ENCODE measurements at regions not wholly inside any gene's neighbourhood (a gene's known extent, or its start where the extent isn't known, plus 50 kb on each side); places are given as distances from the start of the nearest gene placed in this dataset.

GRCh38 chr9:95816716-95817115 lies 58.8 kb upstream of the ERCC6L2 start:
- no peak overlapping the region for H3K27ac ChIP-seq (ENCODE audit: extremely low read length, insufficient read depth, low read length)
- intact Hi-C loops (cut with micrococcal nuclease; ENCODE audit: unreplicated experiment) = no loop called here
- H3K79me2 ChIP-seq (ENCODE audit: insufficient read depth, low read length) = no peaks in the 10 kb centered on the region
- H3K4me1 ChIP-seq (ENCODE audit: insufficient read depth, low read length) = no peaks in the 10 kb centered on the region
- ChIA-PET CTCF (ENCODE audit: low intra/inter-chr PET ratio, low total read pairs) (no interaction called here), POLR2A (no interaction called here)
- H4K20me1 ChIP-seq (ENCODE audit: insufficient read depth, low read length) = no peaks in the 10 kb centered on the region
- no peak for FAIRE-seq
- in situ Hi-C loops (cut with HindIII; ENCODE audit: extremely low pct_ligation_motif_present, low pct_unique_long_range_greater_than_20kb) = no loop called here
- H2AFZ ChIP-seq (ENCODE audit: low read length) = no peak overlapping the region
- no peak overlapping the region for H3K9ac ChIP-seq (ENCODE audit: insufficient read depth, low read depth, low read length)
- WGBS (ENCODE audit: low lambda C conversion rate) = 26% methylated on average over 5 of the region's 5 CpGs
- H3K27me3 ChIP-seq (ENCODE audit: control insufficient read depth in 1 of 2, insufficient read depth in 2 of 2, low read length in 2 of 2) = peaks cover 0 to 5% of the 10 kb centered on the region in 2 experiments; a peak in 2 of 5 replicates
- no peak overlapping the region for H3K4me2 ChIP-seq (ENCODE audit: low read depth, low read length)
- H3K4me3 ChIP-seq (replicated peaks in 1 of 3; ENCODE audit: insufficient read depth in 1 of 3, low read depth in 2 of 3, low read length in 3 of 3) = no peak overlapping the region
- no peaks in the 10 kb centered on the region for H3K36me3 ChIP-seq (replicated peaks in 1 of 2; ENCODE audit: control insufficient read depth in 1 of 2, insufficient read depth in 2 of 2, low read length in 2 of 2)
- H3K9me3 ChIP-seq (ENCODE audit: low read length) = no peaks in the 10 kb centered on the region
- no peak for DNase-seq (ENCODE audit: low spot score)
- no peak for ATAC-seq
- no TSS peak for BruUV-seq (replicated peaks)
- TF ChIP-seq ZNF124 (CRISPR knock-in tag; IDR thresholded peaks at IDR 0.05) (no peak), EZH2 (conservative IDR thresholded peaks at IDR 0.05; ENCODE audit: low read depth, low read length) (no peak), MNT (IDR thresholded peaks at IDR 0.05) (no peak), ZNF687 (CRISPR knock-in tag; IDR thresholded peaks at IDR 0.05) (no peak), IKZF5 (CRISPR knock-in tag; IDR thresholded peaks at IDR 0.05) (no peak), ZNF101 (CRISPR knock-in tag; IDR thresholded peaks at IDR 0.05; ENCODE audit: borderline replicate concordance, low read depth) (no peak), ZNF276 (CRISPR knock-in tag; IDR thresholded peaks at IDR 0.05; ENCODE audit: low read depth) (no peak)
- TF ChIP-seq, protein P1, sequence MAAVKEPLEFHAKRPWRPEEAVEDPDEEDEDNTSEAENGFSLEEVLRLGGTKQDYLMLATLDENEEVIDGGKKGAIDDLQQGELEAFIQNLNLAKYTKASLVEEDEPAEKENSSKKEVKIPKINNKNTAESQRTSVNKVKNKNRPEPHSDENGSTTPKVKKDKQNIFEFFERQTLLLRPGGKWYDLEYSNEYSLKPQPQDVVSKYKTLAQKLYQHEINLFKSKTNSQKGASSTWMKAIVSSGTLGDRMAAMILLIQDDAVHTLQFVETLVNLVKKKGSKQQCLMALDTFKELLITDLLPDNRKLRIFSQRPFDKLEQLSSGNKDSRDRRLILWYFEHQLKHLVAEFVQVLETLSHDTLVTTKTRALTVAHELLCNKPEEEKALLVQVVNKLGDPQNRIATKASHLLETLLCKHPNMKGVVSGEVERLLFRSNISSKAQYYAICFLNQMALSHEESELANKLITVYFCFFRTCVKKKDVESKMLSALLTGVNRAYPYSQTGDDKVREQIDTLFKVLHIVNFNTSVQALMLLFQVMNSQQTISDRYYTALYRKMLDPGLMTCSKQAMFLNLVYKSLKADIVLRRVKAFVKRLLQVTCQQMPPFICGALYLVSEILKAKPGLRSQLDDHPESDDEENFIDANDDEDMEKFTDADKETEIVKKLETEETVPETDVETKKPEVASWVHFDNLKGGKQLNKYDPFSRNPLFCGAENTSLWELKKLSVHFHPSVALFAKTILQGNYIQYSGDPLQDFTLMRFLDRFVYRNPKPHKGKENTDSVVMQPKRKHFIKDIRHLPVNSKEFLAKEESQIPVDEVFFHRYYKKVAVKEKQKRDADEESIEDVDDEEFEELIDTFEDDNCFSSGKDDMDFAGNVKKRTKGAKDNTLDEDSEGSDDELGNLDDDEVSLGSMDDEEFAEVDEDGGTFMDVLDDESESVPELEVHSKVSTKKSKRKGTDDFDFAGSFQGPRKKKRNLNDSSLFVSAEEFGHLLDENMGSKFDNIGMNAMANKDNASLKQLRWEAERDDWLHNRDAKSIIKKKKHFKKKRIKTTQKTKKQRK (IDR thresholded peaks at IDR 0.05; ENCODE audit: low read length) = no peak
- TF ChIP-seq, protein P2, sequence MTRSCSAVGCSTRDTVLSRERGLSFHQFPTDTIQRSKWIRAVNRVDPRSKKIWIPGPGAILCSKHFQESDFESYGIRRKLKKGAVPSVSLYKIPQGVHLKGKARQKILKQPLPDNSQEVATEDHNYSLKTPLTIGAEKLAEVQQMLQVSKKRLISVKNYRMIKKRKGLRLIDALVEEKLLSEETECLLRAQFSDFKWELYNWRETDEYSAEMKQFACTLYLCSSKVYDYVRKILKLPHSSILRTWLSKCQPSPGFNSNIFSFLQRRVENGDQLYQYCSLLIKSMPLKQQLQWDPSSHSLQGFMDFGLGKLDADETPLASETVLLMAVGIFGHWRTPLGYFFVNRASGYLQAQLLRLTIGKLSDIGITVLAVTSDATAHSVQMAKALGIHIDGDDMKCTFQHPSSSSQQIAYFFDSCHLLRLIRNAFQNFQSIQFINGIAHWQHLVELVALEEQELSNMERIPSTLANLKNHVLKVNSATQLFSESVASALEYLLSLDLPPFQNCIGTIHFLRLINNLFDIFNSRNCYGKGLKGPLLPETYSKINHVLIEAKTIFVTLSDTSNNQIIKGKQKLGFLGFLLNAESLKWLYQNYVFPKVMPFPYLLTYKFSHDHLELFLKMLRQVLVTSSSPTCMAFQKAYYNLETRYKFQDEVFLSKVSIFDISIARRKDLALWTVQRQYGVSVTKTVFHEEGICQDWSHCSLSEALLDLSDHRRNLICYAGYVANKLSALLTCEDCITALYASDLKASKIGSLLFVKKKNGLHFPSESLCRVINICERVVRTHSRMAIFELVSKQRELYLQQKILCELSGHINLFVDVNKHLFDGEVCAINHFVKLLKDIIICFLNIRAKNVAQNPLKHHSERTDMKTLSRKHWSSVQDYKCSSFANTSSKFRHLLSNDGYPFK (CRISPR knock-in tag; IDR thresholded peaks at IDR 0.05; ENCODE audit: borderline replicate concordance) = no peak

All from HepG2 (cell line).